PC-9 (cell line): ENCODE measurements at regions not wholly inside any gene's neighbourhood (a gene's known extent, or its start where the extent isn't known, plus 50 kb on each side); places are given as distances from the start of the nearest gene placed in this dataset.

Source experiments
- BruUV-seq: library from RNA; stranded (reverse); fragments of 400-500 nt; replicated peaks from 2 replicates; lab custom pipeline; 2021; lab: Mats Ljungman, UMichigan
- CTCF ChIA-PET: fragments of 300-600 bp; sonication (Branson Sonifier 250); formaldehyde crosslinking; loops from one replicate; lab custom pipeline; 2022; ENCODE audit warnings: antibody characterized with exemption; lab: Charles Lee
- POLR2A ChIA-PET: fragments of 300-600 bp; sonication (Branson Sonifier 250); formaldehyde crosslinking; loops from one replicate; lab custom pipeline; 2022; ENCODE audit warnings: antibody characterized with exemption; ENCODE audit not compliant: unreplicated experiment; lab: Charles Lee
- DNase-seq, 2 experiments: peaks; one replicate each; pipeline versions ENCODE4 v3.0.0 to v3.0.0-alpha.2; 2015 to 2022; ENCODE audit warnings: mixed read lengths in 1 of 2
- H2AFZ ChIP-seq: fragments of 200-600 bp; sonication (generic); 2 replicates; pipeline ENCODE4 v1.8.1; 2017; ENCODE audit warnings: antibody characterized with exemption
- H3F3A ChIP-seq: fragments of 200-600 bp; sonication (generic); 2 replicates; pipeline ENCODE4 v1.8.1; 2017; ENCODE audit warnings: antibody characterized with exemption, mild to moderate bottlenecking, low read depth; ENCODE audit not compliant: insufficient read depth
- H3K27ac ChIP-seq: fragments of 200-600 bp; sonication (generic); 2 replicates; pipeline ENCODE4 v1.6.1; 2016; ENCODE audit warnings: mixed run types
- H3K27me3 ChIP-seq: fragments of 200-600 bp; sonication (generic); 2 replicates; pipeline ENCODE4 v1.6.1; 2016; ENCODE audit warnings: low read depth, mixed run types; ENCODE audit not compliant: insufficient read depth
- H3K36me3 ChIP-seq: fragments of 200-600 bp; sonication (generic); 2 replicates; pipeline ENCODE4 v1.6.1; 2016; ENCODE audit warnings: low read depth, mixed run types
- H3K4me1 ChIP-seq: fragments of 200-600 bp; sonication (generic); replicated peaks from 2 replicates; pipeline ENCODE4 v1.6.1; 2016; ENCODE audit warnings: mixed run types; ENCODE audit not compliant: insufficient read depth
- H3K4me2 ChIP-seq: fragments of 200-600 bp; sonication (generic); 2 replicates; pipeline ENCODE4 v1.6.1; 2017; ENCODE audit warnings: mixed run types
- H3K4me3 ChIP-seq: fragments of 200-600 bp; sonication (generic); 2 replicates; pipeline ENCODE4 v1.6.1; 2016; ENCODE audit warnings: mixed run types
- H3K79me2 ChIP-seq: fragments of 200-600 bp; sonication (generic); 2 replicates; pipeline ENCODE4 v1.6.1; 2017; ENCODE audit warnings: low read depth, mixed run types
- H3K9me2 ChIP-seq: fragments of 200-600 bp; sonication (generic); 2 replicates; pipeline ENCODE4 v1.8.1; 2017; ENCODE audit warnings: mild to moderate bottlenecking; ENCODE audit not compliant: insufficient read depth
- H3K9me3 ChIP-seq: fragments of 200-600 bp; sonication (generic); 2 replicates; pipeline ENCODE4 v1.8.1; 2016; ENCODE audit warnings: low read depth; ENCODE audit not compliant: insufficient read depth
- H4K20me1 ChIP-seq: fragments of 200-600 bp; sonication (generic); 2 replicates; pipeline ENCODE4 v1.8.1; 2017; ENCODE audit not compliant: insufficient read depth
- CTCF ChIP-seq: fragments of 200-600 bp; sonication (generic); conservative IDR thresholded peaks from 2 replicates; pipeline ENCODE4 v1.6.1; 2017; ENCODE audit warnings: mixed run types, antibody characterized with exemption, mild to moderate bottlenecking, moderate library complexity
- EZH2 ChIP-seq: fragments of 200-600 bp; sonication (generic); IDR thresholded peaks from 2 replicates; pipeline ENCODE4 v1.8.0; 2017; ENCODE audit warnings: antibody characterized with exemption, low read depth
- intact Hi-C: fragments of 100-400 bp; cut with micrococcal nuclease; formaldehyde crosslinking; loops from one replicate; pipeline ENCODE4 v1.10.0; 2022; ENCODE audit not compliant: unreplicated experiment

GRCh38 chr15:39426552-39427532 lies 154.0 kb upstream of the THBS1 start:
- no peaks in the 10 kb centered on the region for H3K9me3 ChIP-seq
- H3F3A ChIP-seq, result no peaks in the 10 kb centered on the region
- H3K27me3 ChIP-seq, result no peaks in the 10 kb centered on the region
- TF ChIP-seq CTCF, result no peak
- no peak for TF ChIP-seq EZH2
- no peak overlapping the region for H3K4me3 ChIP-seq
- H3K36me3 ChIP-seq, result no peaks in the 10 kb centered on the region
- DNase-seq, result no peak
- no peaks in the 10 kb centered on the region for H3K79me2 ChIP-seq
- H4K20me1 ChIP-seq, result no peaks in the 10 kb centered on the region
- intact Hi-C loops, result no loop called here
- POLR2A ChIA-PET, result no interaction called here
- no peak overlapping the region for H3K4me2 ChIP-seq
- H3K4me1 ChIP-seq, result peaks cover 7% of the 10 kb centered on the region
- H3K27ac ChIP-seq, result no peak overlapping the region
- H3K9me2 ChIP-seq, result no peaks in the 10 kb centered on the region
- H2AFZ ChIP-seq, result no peak overlapping the region
- CTCF ChIA-PET, result no interaction called here
- BruUV-seq, result no TSS peak

- Histone ChIP-seq H2AFZ (no peak overlapping the region), H3F3A (no peaks in the 10 kb centered on the region), H3K27ac (no peak overlapping the region), H3K79me2 (no peaks in the 10 kb centered on the region), H3K9me3 (no peaks in the 10 kb centered on the region), H3K4me2 (no peak overlapping the region), H4K20me1 (no peaks in the 10 kb centered on the region), H3K4me3 (no peak overlapping the region), H3K9me2 (no peaks in the 10 kb centered on the region), H3K36me3 (no peaks in the 10 kb centered on the region), H3K4me1 (peaks cover 7% of the 10 kb centered on the region), H3K27me3 (no peaks in the 10 kb centered on the region)
- ChIA-PET CTCF (no interaction called here), POLR2A (no interaction called here)
- BruUV-seq, result no TSS peak
- no peak for DNase-seq
- intact Hi-C loops, result no loop called here
- no peak for TF ChIP-seq EZH2
- no peak for TF ChIP-seq CTCF
These were observed 153.2 kb upstream of the THBS1 start for GRCh38 chr15:39427705-39428104.

GRCh38 chr15:39429898-39430357 lies 151.0 kb upstream of the THBS1 start:
- Histone ChIP-seq H2AFZ (no peak overlapping the region), H3K79me2 (no peaks in the 10 kb centered on the region), H3K4me3 (no peak overlapping the region), H3K9me2 (no peaks in the 10 kb centered on the region), H4K20me1 (no peaks in the 10 kb centered on the region), H3K27ac (no peak overlapping the region), H3K4me2 (peak overlapping the region; percentile 20; the same call in 1 of the 2 replicates), H3F3A (no peaks in the 10 kb centered on the region), H3K36me3 (no peaks in the 10 kb centered on the region), H3K27me3 (no peaks in the 10 kb centered on the region), H3K4me1 (peaks cover 7% of the 10 kb centered on the region), H3K9me3 (no peaks in the 10 kb centered on the region)
- peak; percentile 33 to 65 for DNase-seq
- intact Hi-C loops, result loop anchor here (10.0 kb wide), 1 partner anchor 145 kb away; no protein-coding TSS in a partner anchor
- CTCF ChIA-PET, result no interaction called here
- POLR2A ChIA-PET, result interaction anchor here (0.5 to 0.6 kb wide), 5 partner anchors 31 to 419 kb away, joined by 4 to 13 read pairs (median 6); no protein-coding TSS in a partner anchor
- TF ChIP-seq EZH2, result no peak
- TF ChIP-seq CTCF, result no peak
- no TSS peak for BruUV-seq
